G401 (cell line): ENCODE measurements at regions not wholly inside any gene's neighbourhood (a gene's known extent, or its start where the extent isn't known, plus 50 kb on each side); places are given as distances from the start of the nearest gene placed in this dataset.

ENCODE experiments used
- DNase-seq: peaks from one replicate; pipeline ENCODE4 v3.0.0-alpha.2; 2015; ENCODE audit warnings: low spot score
- in situ Hi-C: cut with HindIII; loops from 2 replicates; pipeline ENCODE4 v1.10.0; 2016; ENCODE audit warnings: low sequenced_read_pairs, mixed read lengths

DNA sequence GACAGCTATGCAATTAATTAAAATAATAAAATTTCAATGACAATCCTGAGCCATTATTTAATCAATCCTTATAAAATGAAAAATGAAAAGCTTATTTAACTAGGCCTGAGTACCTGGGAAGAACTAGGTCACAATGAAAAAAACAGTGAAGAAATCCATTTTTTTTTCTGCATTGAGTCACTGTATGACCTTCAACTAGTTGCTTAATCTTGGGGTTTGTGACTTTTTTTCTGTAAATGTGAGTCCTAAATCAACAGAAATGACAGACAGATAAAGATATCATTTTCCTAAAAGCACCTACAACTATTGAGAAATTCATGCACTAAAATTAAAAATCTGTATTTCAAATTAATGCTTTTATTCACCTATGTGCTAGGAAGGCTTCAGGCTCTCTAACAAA lies 96.8 kb downstream of the TMEM26 start:
- in situ Hi-C loops = no loop called here
- no peak for DNase-seq

DNA sequence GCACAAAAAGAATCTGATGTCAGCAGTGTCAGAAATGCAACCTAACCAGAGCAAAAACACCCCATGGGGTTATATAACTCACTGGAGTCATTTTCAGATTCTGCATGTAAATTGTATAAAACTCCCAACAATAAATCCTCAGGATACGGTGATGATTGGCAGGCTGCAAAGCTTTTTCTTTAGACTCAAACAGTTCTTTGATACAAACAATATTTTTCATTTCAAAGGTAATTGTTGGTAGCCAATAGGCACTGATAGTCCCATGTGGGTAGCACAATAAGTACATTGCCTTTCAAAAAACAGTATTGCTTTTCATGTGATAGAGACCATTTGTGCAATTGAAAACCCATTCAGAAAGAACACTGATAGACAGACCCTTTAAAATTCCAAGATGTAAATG lies 98.0 kb downstream of the TMEM26 start:
- in situ Hi-C loops = no loop called here
- no peak for DNase-seq

- in situ Hi-C loops = no loop called here
- no peak for DNase-seq
Measured at GRCh38 chr10:61354401-61354975, 98.7 kb downstream of the TMEM26 start.

- in situ Hi-C loops = no loop called here
- DNase-seq = no peak
Measured at GRCh38 chr10:61350794-61351193, 102.4 kb downstream of the TMEM26 start.

- no peak for DNase-seq
- in situ Hi-C loops = no loop called here
Measured at GRCh38 chr10:61350068-61350467, 103.1 kb downstream of the TMEM26 start.

DNA sequence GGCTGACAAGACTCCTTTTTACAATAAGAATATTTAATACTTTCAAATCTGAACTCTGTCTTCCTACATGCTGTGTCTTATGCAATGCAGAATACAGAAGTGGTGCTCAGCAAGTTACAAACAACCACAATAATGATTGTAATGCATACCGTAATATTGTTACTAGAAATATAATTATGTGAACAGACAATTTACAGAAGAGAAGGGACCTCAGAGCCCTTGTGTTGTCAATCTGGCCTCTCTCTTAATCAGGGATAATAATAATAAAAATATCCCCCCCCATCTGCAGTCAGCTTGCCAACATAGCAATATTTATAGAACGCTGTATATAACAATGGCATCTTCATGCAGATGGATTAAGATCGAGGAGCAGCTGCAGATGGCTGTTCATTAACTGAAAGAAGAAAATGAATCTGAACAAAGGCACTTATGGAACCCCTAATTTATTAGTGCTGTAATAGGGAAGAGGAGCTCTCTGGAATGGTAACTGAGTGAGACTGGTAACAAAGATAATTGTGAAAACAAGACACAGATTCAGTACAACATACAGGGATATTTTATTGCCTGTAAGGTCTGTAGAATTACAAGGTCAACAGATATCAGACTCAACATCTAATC lies 106.3 kb downstream of the TMEM26 start:
- in situ Hi-C loops = no loop called here

GRCh38 chr10:61343796-61344195 lies 109.4 kb downstream of the TMEM26 start:
- in situ Hi-C loops = no loop called here
- DNase-seq = no peak

More for the DNA sequence above, 106.3 kb downstream of the TMEM26 start:
- no peak for DNase-seq

- no peak for DNase-seq
- in situ Hi-C loops = no loop called here
Measured at GRCh38 chr10:61342858-61343572, 110.2 kb downstream of the TMEM26 start.

- no peak for DNase-seq
- in situ Hi-C loops = no loop called here
Measured at GRCh38 chr10:61341008-61341407, 112.2 kb downstream of the TMEM26 start.

GRCh38 chr10:61338146-61338545 lies 115.0 kb downstream of the TMEM26 start:
- in situ Hi-C loops = no loop called here
- no peak for DNase-seq

GRCh38 chr10:61337741-61338140 lies 115.4 kb downstream of the TMEM26 start:
- DNase-seq = no peak
- in situ Hi-C loops = no loop called here

GRCh38 chr10:61336831-61337230 lies 116.3 kb downstream of the TMEM26 start:
- in situ Hi-C loops = no loop called here
- DNase-seq = no peak

- in situ Hi-C loops = no loop called here
- no peak for DNase-seq
Measured at GRCh38 chr10:61335359-61335758, 117.8 kb downstream of the TMEM26 start.

GRCh38 chr10:61332581-61332980 lies 120.6 kb downstream of the TMEM26 start:
- no peak for DNase-seq

DNA sequence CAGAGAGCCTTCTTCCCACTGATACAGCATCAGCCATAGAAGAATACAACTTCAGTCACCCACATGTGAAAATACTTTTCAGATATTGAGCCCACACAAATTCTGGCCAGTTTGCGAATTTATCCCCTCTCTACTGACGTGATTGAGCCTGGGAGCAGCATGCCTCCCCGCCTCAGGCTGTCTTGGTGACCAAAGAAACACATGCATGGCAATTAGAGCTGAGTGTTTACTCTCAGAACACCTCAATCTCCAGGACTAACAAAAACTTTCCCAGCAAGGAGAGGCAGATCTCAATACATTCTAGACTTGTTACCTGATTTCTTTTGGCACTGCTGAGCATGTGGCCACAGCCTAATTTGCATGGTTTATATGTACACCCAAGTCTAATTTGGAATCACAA lies 122.5 kb downstream of the TMEM26 start:
- DNase-seq = no peak
- in situ Hi-C loops = no loop called here

More at GRCh38 chr10:61332581-61332980, 120.6 kb downstream of the TMEM26 start:
- in situ Hi-C loops = no loop called here

DNA sequence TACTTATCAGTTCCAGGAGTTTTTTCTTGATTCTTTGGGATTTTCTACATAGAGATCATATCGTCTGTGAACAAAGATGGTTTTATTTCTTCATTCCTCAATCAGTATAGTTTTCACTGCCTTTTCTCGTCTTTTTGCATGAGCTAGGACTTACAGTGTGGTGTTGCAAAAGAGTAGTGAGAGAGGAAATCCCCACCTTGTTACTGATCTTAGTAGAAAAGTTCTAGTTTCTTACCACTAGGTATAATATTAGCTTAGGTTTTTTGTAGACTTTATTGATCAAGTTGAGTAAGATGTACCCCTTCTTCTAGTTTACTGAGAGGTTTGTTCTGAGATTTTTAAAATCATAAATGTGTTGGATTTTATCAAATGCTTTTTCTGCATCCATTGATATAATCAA lies 123.3 kb downstream of the TMEM26 start:
- in situ Hi-C loops = no loop called here
- DNase-seq = no peak

GRCh38 chr10:61325223-61325960 lies 127.8 kb downstream of the TMEM26 start:
- no peak for DNase-seq
- in situ Hi-C loops = no loop called here

DNA sequence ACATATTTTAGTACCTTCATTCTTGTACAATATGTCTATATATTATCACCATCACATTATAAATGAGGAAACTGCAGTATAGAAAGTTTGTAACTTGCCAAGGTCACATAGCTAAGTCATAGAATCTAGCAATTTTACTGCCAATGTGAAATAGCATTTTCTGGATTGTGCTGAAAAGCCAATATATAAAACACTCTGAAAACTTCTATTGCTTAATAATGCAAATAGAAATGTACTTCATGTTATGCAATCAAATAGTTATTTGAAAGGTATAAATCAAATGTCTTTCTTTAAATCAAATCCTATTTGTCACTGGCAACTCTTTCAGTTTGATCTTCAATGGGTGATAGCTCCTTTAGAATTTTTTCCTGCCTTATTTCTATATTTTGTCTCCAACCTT lies 129.5 kb downstream of the TMEM26 start:
- no peak for DNase-seq
- in situ Hi-C loops = no loop called here

- in situ Hi-C loops = no loop called here
Measured at GRCh38 chr10:61321041-61321857, 131.9 kb downstream of the TMEM26 start.

More at GRCh38 chr10:61321041-61321857, 131.9 kb downstream of the TMEM26 start:
- DNase-seq = no peak
